D341Med (cell line): ENCODE measurements at regions not wholly inside any gene's neighbourhood (a gene's known extent, or its start where the extent isn't known, plus 50 kb on each side); places are given as distances from the start of the nearest gene placed in this dataset.

Experiments
- DNase-seq: peaks from one replicate; pipeline ENCODE4 v3.0.0; 2012; ENCODE audit warnings: low spot score

- no peak for DNase-seq
These were observed 61.5 kb upstream of the AMOT start for GRCh38 chrX:112901869-112902725.

GRCh38 chrX:112896051-112896450 is 55.4 kb upstream of the AMOT start:
- DNase-seq: no peak
